ENCODE measurements at regions not wholly inside any gene's neighbourhood (a gene's known extent, or its start where the extent isn't known, plus 50 kb on each side); places are given as distances from the start of the nearest gene placed in this dataset.

GRCh38 chr11:126115127-126115495, 52.4 kb upstream of the CDON start:
- Histone ChIP-seq H3K36me3 (replicated peaks; ENCODE audit: control insufficient read depth, insufficient read depth, low read length) (no peaks in the 10 kb centered on the region), H3K4me3 (ENCODE audit: insufficient read depth, low read depth, low read length) (no peak overlapping the region), H3K27me3 (ENCODE audit: control insufficient read depth, insufficient read depth, low read length) (no peaks in the 10 kb centered on the region; the same call in 1 of the 2 replicates)
- DNase-seq, result no peak

- H3K36me3 ChIP-seq (replicated peaks; ENCODE audit: control insufficient read depth, insufficient read depth, low read length), result no peaks in the 10 kb centered on the region
- no peak overlapping the region for H3K4me3 ChIP-seq (ENCODE audit: insufficient read depth, low read depth, low read length)
- no peak for DNase-seq
- no peaks in the 10 kb centered on the region; the same call in 1 of the 2 replicates for H3K27me3 ChIP-seq (ENCODE audit: control insufficient read depth, insufficient read depth, low read length)
These were observed 51.9 kb upstream of the CDON start for GRCh38 chr11:126114486-126115126.

GRCh38 chr11:126113963-126114362, 51.3 kb upstream of the CDON start:
- no peaks in the 10 kb centered on the region for H3K36me3 ChIP-seq (replicated peaks; ENCODE audit: control insufficient read depth, insufficient read depth, low read length)
- no peak for DNase-seq
- H3K4me3 ChIP-seq (ENCODE audit: insufficient read depth, low read depth, low read length), result no peak overlapping the region
- no peaks in the 10 kb centered on the region; the same call in 1 of the 2 replicates for H3K27me3 ChIP-seq (ENCODE audit: control insufficient read depth, insufficient read depth, low read length)

DNA sequence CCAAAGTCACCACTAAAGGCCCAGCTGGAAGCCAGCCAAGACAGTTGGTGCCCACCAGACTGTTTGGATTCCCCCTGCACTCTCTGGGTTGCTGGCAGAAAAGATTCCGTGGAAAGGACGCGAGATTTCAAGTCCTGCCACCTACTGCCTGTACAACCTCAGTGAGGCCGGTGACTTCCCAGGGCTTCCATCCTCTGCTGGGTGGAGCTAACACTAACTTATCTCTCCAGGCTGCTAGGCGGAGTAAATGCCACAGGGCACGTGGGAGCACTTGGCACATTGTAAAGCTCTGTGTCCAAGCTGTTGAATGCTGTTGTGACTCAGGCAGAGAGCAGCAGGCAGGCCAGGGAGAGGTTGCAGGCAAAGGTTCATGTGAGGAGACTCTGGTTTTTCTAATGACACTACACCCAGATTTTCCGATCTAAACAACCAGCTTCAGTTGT, 50.9 kb upstream of the CDON start:
- H3K36me3 ChIP-seq (replicated peaks; ENCODE audit: control insufficient read depth, insufficient read depth, low read length), result no peaks in the 10 kb centered on the region
- H3K27me3 ChIP-seq (ENCODE audit: control insufficient read depth, insufficient read depth, low read length), result no peaks in the 10 kb centered on the region; the same call in 1 of the 2 replicates
- no peak overlapping the region for H3K4me3 ChIP-seq (ENCODE audit: insufficient read depth, low read depth, low read length)
- DNase-seq, result no peak

DNA sequence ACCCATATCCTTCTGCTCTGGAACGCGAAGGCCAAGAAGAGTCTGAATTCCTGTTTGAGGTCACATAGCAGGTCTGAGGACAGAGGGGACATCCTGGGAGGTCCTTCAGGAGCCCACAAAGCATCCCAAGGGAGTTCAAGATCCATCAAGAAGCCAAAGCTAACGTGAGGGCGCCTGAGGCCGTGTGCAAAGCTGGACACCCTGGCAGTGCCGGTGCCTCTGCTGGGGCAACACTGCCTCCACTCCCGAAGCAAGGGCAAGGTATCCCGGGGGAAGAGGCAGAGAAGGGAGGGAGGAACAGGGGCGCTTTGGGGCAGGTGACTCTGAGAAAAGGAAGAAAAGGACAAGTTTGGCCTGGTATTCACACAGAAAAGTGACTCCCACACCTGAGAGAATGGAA, 50.3 kb upstream of the CDON start:
- no peaks in the 10 kb centered on the region for H3K36me3 ChIP-seq (replicated peaks; ENCODE audit: control insufficient read depth, insufficient read depth, low read length)
- H3K4me3 ChIP-seq (ENCODE audit: insufficient read depth, low read depth, low read length), result no peak overlapping the region
- no peak for DNase-seq
- no peaks in the 10 kb centered on the region; the same call in 1 of the 2 replicates for H3K27me3 ChIP-seq (ENCODE audit: control insufficient read depth, insufficient read depth, low read length)

DNA sequence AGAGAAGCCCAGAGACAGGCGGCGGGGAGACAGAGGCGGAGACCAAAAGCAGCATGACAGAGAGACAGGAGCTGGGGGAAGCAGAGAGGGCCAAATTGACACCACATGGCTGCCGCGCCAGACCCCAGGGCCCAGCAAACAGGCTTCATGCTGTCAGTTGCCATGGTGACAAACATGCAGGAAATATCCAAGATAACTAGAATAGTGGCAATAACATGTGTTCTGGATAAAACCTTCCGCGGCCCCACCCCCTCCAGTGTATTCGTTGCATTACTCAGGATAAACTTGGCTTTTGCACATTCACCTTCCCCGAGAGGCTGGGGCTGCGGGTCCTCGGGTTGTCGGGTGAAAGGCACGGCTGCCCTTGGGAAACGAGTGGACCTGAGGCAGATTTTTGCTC, 49.9 kb upstream of the CDON start:
- H3K27me3 ChIP-seq (ENCODE audit: control insufficient read depth, insufficient read depth, low read length), result no peaks in the 10 kb centered on the region; the same call in 1 of the 2 replicates
- no peak for DNase-seq
- no peak overlapping the region for H3K4me3 ChIP-seq (ENCODE audit: insufficient read depth, low read depth, low read length)
- H3K36me3 ChIP-seq (replicated peaks; ENCODE audit: control insufficient read depth, insufficient read depth, low read length), result no peaks in the 10 kb centered on the region

Data from H7 (cell line).